ENCODE measurements at regions not wholly inside any gene's neighbourhood (a gene's known extent, or its start where the extent isn't known, plus 50 kb on each side); places are given as distances from the start of the nearest gene placed in this dataset.

- peak; percentile 53; the same call in 1 of the 2 replicates for TF ChIP-seq ATF3 (IDR thresholded peaks at IDR 0.05)
- no peak for TF ChIP-seq ATF3 (CRISPR knock-in tag; conservative IDR thresholded peaks at IDR 0.05)
- TF ChIP-seq HMBOX1 (IDR thresholded peaks at IDR 0.05), result peak; percentile 32; the same call in 1 of the 2 replicates
- TF ChIP-seq JUND (IDR thresholded peaks at IDR 0.05; ENCODE audit: borderline replicate concordance, low read depth, low read length), result peak; percentile 37; the same call in 1 of the 2 replicates
- peak; percentile 20; the same call in 1 of the 3 replicates for TF ChIP-seq JUND (tag; IDR thresholded peaks at IDR 0.05; ENCODE audit: borderline replicate concordance, low read depth, low read length)
Measured at GRCh38 chr5:142486581-142486980, 161.8 kb upstream of the SPRY4 start (continued).

- BruUV-seq (replicated peaks), result no TSS peak
- no peak for DNase-seq (ENCODE audit: extremely low read depth in 1 of 4, low spot score in 3 of 4)
- in situ Hi-C loops (cut with MboI) (no loop called here), intact Hi-C loops (cut with micrococcal nuclease) (no loop called here)
- peaks cover 0 to 18% of the 10 kb centered on the region in 2 experiments; a peak in 2 of 5 replicates for H3K27me3 ChIP-seq (ENCODE audit: control insufficient read depth in 2 of 2, insufficient read depth in 2 of 2, low read length in 2 of 2)
- 7% methylated on average over 2 of the region's 2 CpGs for WGBS (ENCODE audit: insufficient coverage, low coverage, missing lambda C conversion rate)
- no peaks in the 10 kb centered on the region for H3K79me2 ChIP-seq (ENCODE audit: control insufficient read depth, insufficient read depth, low read length)
- POLR2A ChIA-PET, result interaction anchor here (1.1 kb wide), 1 partner anchor 9 kb away, joined by 5 read pairs; no protein-coding TSS in a partner anchor
- H3K36me3 ChIP-seq (ENCODE audit: control insufficient read depth, insufficient read depth, low read length), result no peaks in the 10 kb centered on the region
- ATAC-seq, result no peak
- no peak overlapping the region for H3K27ac ChIP-seq (ENCODE audit: extremely low read depth, low read depth, low read length)
- no peak overlapping the region for H2AFZ ChIP-seq (ENCODE audit: low read depth, low read length)
- no peak overlapping the region for H3K4me3 ChIP-seq
- CTCF ChIA-PET (ENCODE audit: low intra/inter-chr PET ratio), result no interaction called here
- H3K9ac ChIP-seq (ENCODE audit: insufficient read depth in 1 of 2, low read depth in 2 of 2, low read length in 2 of 2), result no peak overlapping the region
- H3K9me1 ChIP-seq (ENCODE audit: control insufficient read depth, insufficient read depth, low read length), result no peaks in the 10 kb centered on the region
- H3K4me1 ChIP-seq (replicated peaks in 1 of 2; ENCODE audit: control insufficient read depth in 2 of 2, insufficient read depth in 2 of 2, low read length in 2 of 2), result no peaks in the 10 kb centered on the region; a peak in 1 of 5 replicates
- no peak overlapping the region for H3K4me2 ChIP-seq (ENCODE audit: insufficient read depth, low read length)
- TF ChIP-seq PCBP1 (IDR thresholded peaks at IDR 0.05; ENCODE audit: low read depth, low read length, poor library complexity, severe bottlenecking), result no peak
- no peak for TF ChIP-seq ZFPM2 (CRISPR knock-in tag; IDR thresholded peaks at IDR 0.05)
- TF ChIP-seq XRCC4 (IDR thresholded peaks at IDR 0.05; ENCODE audit: extremely low read depth, insufficient read depth, insufficient read length), result no peak
- TF ChIP-seq ATF4 (CRISPR knock-in tag; IDR thresholded peaks at IDR 0.05), result no peak
- TF ChIP-seq SMARCB1 (IDR thresholded peaks at IDR 0.05; ENCODE audit: insufficient read length, low read depth), result no peak
- H4K20me1 ChIP-seq (replicated peaks; ENCODE audit: control insufficient read depth, insufficient read depth, low read length), result no peaks in the 10 kb centered on the region
- FAIRE-seq, result no peak
- H3K9me3 ChIP-seq (replicated peaks; ENCODE audit: control insufficient read depth, insufficient read depth, low read depth, low read length), result no peaks in the 10 kb centered on the region
Measured at GRCh38 chr5:142486020-142486419, 161.2 kb upstream of the SPRY4 start.

Measured in K562 (cell line).